ENCODE measurements at regions not wholly inside any gene's neighbourhood (a gene's known extent, or its start where the extent isn't known, plus 50 kb on each side); places are given as distances from the start of the nearest gene placed in this dataset.
"Not testable (repeated sequence)": the region's sequence is repeated elsewhere in the genome, so short reads cannot be mapped to it uniquely, and the experiment has no call there.

DNA sequence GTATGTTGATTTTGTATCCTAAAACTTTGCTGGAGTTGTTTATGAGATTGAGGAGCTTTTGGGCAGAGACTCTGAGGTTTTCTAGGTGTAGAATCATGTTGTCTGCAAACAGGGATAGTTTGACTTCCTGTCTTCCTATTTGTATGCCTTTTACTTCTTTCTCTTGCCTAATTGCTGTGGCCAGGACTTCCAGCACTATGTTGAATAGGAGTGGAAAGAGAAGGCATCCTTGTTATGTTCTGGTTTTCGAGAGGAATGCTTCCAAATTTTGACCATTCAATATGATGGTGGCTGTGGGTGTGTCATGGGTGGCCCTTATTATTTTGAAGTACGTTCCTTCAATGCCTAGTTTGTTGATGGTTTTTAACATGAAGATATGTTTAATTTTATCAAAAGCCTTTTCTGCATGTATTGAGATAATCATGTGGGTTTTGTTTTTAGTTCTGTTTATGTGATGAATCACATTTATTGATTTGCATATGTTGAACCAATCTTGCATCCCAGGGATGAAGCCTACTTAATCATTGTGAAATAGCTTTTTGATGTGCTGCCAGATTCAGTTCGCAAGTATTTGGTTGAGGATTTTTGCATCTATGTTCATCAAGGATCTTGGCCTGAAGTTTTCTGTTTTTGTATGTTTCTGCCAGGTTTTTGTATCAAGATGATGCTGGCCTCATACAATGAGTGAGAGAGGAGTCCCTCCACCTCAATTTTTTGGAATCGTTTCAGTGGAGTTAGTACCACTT lies 188.1 kb downstream of the MINAR1 start:
- Mint-ChIP-seq H3K36me3 (ENCODE audit: low read depth, unreplicated experiment) (no peaks in the 10 kb centered on the region), H3K9me3 (ENCODE audit: unreplicated experiment) (no peaks in the 10 kb centered on the region), H3K27me3 (ENCODE audit: unreplicated experiment) (peaks cover 1% of the 10 kb centered on the region), H3K4me1 (ENCODE audit: unreplicated experiment) (no peaks in the 10 kb centered on the region), H3K27ac (ENCODE audit: unreplicated experiment) (no peak overlapping the region), H3K4me3 (ENCODE audit: unreplicated experiment) (no peak overlapping the region)
- TF ChIP-seq, protein P1, sequence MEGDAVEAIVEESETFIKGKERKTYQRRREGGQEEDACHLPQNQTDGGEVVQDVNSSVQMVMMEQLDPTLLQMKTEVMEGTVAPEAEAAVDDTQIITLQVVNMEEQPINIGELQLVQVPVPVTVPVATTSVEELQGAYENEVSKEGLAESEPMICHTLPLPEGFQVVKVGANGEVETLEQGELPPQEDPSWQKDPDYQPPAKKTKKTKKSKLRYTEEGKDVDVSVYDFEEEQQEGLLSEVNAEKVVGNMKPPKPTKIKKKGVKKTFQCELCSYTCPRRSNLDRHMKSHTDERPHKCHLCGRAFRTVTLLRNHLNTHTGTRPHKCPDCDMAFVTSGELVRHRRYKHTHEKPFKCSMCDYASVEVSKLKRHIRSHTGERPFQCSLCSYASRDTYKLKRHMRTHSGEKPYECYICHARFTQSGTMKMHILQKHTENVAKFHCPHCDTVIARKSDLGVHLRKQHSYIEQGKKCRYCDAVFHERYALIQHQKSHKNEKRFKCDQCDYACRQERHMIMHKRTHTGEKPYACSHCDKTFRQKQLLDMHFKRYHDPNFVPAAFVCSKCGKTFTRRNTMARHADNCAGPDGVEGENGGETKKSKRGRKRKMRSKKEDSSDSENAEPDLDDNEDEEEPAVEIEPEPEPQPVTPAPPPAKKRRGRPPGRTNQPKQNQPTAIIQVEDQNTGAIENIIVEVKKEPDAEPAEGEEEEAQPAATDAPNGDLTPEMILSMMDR (IDR thresholded peaks at IDR 0.05; ENCODE audit: unreplicated experiment), result no peak
- no peak for DNase-seq (ENCODE audit: low spot score)

DNA sequence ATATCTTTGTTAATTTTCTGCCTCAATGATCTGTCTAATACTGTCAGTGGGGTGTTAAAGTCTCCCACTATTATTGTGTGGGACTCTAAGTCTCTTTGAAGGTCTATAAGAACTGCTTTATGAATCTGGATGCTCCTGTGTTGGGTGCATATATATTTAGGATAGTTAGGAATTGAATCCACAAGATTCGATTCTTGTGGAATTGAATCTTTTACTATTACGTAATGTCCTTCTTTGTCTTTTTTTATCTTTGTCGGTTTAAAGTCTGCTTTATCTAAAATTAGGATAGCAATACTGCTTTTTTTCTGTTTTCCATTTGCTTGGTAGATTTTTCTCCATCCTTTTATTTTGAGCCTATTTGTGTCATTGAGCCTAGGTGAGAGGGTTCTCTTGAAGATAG lies 189.7 kb downstream of the MINAR1 start:
- H3K4me3 Mint-ChIP-seq (ENCODE audit: unreplicated experiment), result not testable (repeated sequence)

DNA sequence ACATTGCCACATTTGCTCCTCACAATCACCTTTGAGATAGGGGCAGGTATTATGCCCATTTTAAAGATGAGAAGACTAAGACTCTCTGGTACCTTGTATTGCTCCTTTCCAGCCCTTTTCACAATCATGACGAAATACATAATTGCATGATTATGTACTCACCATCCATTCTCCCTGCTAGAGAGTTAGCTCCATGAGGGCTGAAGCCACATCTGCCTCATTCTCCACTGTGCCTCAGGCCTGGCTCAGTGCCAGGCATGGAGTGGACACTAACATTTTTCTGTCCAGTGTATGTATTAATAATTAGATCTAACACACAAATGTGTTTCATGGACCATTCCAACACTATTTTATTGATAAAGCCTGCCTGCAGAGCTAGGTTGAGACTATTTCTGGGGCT lies 191.4 kb downstream of the MINAR1 start:
- Mint-ChIP-seq H3K36me3 (ENCODE audit: low read depth, unreplicated experiment) (no peaks in the 10 kb centered on the region), H3K4me3 (ENCODE audit: unreplicated experiment) (no peak overlapping the region), H3K27me3 (ENCODE audit: unreplicated experiment) (no peaks in the 10 kb centered on the region), H3K4me1 (ENCODE audit: unreplicated experiment) (no peaks in the 10 kb centered on the region), H3K27ac (ENCODE audit: unreplicated experiment) (no peak overlapping the region), H3K9me3 (ENCODE audit: unreplicated experiment) (no peaks in the 10 kb centered on the region)
- TF ChIP-seq, protein P1 (IDR thresholded peaks at IDR 0.05; ENCODE audit: unreplicated experiment), result no peak
- DNase-seq (ENCODE audit: low spot score), result no peak

More for the DNA sequence above, 189.7 kb downstream of the MINAR1 start:
- not testable (repeated sequence) for H3K27ac Mint-ChIP-seq (ENCODE audit: unreplicated experiment); H3K36me3 Mint-ChIP-seq (ENCODE audit: low read depth, unreplicated experiment); H3K27me3 Mint-ChIP-seq (ENCODE audit: unreplicated experiment); DNase-seq (ENCODE audit: low spot score); H3K9me3 Mint-ChIP-seq (ENCODE audit: unreplicated experiment); H3K4me1 Mint-ChIP-seq (ENCODE audit: unreplicated experiment)

DNA sequence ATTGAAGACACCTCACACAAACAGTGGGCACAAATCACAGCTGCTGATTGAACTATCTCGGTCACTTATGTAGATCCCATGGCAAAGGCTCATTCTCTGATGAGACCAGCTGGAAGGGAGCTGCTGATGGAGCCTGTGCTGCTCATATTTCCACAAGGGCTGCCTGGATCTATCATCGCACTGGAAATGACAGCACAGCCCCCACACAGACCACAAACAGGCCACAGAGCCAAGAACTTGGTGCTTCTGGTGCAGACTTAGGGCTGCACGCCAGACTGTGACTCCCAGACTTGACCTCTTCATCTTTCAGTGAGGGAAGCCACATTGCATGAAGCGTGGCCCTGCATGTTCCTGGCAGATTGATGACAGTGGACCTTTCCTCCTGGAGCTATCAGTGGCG lies 197.6 kb downstream of the MINAR1 start:
- TF ChIP-seq, protein P1 (IDR thresholded peaks at IDR 0.05; ENCODE audit: unreplicated experiment), result no peak
- H3K4me1 Mint-ChIP-seq (ENCODE audit: unreplicated experiment), result peaks cover under 1% of the 10 kb centered on the region
- no peak overlapping the region for H3K4me3 Mint-ChIP-seq (ENCODE audit: unreplicated experiment)
- no peaks in the 10 kb centered on the region for H3K36me3 Mint-ChIP-seq (ENCODE audit: low read depth, unreplicated experiment)
- DNase-seq (ENCODE audit: low spot score), result no peak
- no peak overlapping the region for H3K27ac Mint-ChIP-seq (ENCODE audit: unreplicated experiment)
- H3K27me3 Mint-ChIP-seq (ENCODE audit: unreplicated experiment), result no peaks in the 10 kb centered on the region
- no peaks in the 10 kb centered on the region for H3K9me3 Mint-ChIP-seq (ENCODE audit: unreplicated experiment)

DNA sequence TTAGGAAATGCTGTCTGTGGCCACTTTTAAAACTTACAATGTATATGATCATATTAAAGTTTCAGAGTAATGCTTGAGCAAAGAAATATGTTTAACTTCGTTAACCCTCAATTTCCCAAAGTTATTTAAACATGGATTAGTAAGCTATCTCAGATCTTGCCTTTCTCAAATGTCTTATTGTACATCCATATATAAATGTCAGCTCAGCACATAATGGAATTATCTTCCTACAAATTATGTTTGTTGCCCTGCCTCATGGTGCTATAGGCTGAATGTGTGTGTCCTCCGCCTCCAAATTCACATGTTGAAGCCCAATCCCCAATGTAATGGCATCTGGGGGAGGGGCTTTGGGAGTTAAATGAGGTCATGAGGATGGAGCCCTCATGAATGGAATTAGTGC lies 200.3 kb downstream of the MINAR1 start:
- no peak overlapping the region for H3K4me3 Mint-ChIP-seq (ENCODE audit: unreplicated experiment)
- no peak overlapping the region for H3K27ac Mint-ChIP-seq (ENCODE audit: unreplicated experiment)
- H3K4me1 Mint-ChIP-seq (ENCODE audit: unreplicated experiment), result peaks cover 11% of the 10 kb centered on the region
- no peaks in the 10 kb centered on the region for H3K9me3 Mint-ChIP-seq (ENCODE audit: unreplicated experiment)
- no peaks in the 10 kb centered on the region for H3K27me3 Mint-ChIP-seq (ENCODE audit: unreplicated experiment)
- no peaks in the 10 kb centered on the region for H3K36me3 Mint-ChIP-seq (ENCODE audit: low read depth, unreplicated experiment)
- TF ChIP-seq, protein P1 (IDR thresholded peaks at IDR 0.05; ENCODE audit: unreplicated experiment), result no peak
- no peak for DNase-seq (ENCODE audit: low spot score)

All from endothelial cell (in vitro differentiated cells).